ENCODE measurements at regions not wholly inside any gene's neighbourhood (a gene's known extent, or its start where the extent isn't known, plus 50 kb on each side); places are given as distances from the start of the nearest gene placed in this dataset.

DNA sequence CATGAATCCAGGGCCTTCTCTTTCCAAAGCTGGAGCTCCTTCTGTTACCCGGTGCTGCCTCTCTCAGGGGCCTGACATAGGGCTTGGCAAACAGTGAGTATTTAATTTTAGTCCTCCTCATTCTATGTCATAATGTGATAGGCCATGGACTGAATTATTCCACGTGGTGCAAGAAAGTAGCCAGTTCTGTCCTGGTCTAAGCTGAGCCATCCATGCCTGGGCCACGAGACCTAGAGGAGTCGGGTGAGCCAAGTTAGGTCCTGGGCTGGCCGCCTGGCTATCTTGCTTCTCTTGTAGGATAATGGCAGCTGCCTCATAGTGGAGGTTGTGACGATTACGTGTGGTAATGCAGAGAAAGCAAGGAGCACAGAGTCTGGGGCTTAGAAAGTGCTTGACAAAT, 170.6 kb downstream of the FAM43A start:
- H3K9me3 ChIP-seq, result no peaks in the 10 kb centered on the region
- H3K27ac ChIP-seq, result no peak overlapping the region
- no peaks in the 10 kb centered on the region for H3K36me3 ChIP-seq
- no peaks in the 10 kb centered on the region for H3K27me3 ChIP-seq (replicated peaks; ENCODE audit: insufficient read depth)
- TF ChIP-seq, protein P1, sequence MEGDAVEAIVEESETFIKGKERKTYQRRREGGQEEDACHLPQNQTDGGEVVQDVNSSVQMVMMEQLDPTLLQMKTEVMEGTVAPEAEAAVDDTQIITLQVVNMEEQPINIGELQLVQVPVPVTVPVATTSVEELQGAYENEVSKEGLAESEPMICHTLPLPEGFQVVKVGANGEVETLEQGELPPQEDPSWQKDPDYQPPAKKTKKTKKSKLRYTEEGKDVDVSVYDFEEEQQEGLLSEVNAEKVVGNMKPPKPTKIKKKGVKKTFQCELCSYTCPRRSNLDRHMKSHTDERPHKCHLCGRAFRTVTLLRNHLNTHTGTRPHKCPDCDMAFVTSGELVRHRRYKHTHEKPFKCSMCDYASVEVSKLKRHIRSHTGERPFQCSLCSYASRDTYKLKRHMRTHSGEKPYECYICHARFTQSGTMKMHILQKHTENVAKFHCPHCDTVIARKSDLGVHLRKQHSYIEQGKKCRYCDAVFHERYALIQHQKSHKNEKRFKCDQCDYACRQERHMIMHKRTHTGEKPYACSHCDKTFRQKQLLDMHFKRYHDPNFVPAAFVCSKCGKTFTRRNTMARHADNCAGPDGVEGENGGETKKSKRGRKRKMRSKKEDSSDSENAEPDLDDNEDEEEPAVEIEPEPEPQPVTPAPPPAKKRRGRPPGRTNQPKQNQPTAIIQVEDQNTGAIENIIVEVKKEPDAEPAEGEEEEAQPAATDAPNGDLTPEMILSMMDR (IDR thresholded peaks at IDR 0.05), result no peak
- H3K4me1 ChIP-seq (ENCODE audit: control insufficient read depth in 1 of 2, low read depth in 2 of 2), result peaks cover 0 to 5% of the 10 kb centered on the region in 2 donors
- DNase-seq (ENCODE audit: low spot score) (no peak), ATAC-seq (ENCODE audit: insufficient number of reproducible peaks, low FRiP score, low read depth) (no peak)
- H3K4me3 ChIP-seq, result no peak overlapping the region

DNA sequence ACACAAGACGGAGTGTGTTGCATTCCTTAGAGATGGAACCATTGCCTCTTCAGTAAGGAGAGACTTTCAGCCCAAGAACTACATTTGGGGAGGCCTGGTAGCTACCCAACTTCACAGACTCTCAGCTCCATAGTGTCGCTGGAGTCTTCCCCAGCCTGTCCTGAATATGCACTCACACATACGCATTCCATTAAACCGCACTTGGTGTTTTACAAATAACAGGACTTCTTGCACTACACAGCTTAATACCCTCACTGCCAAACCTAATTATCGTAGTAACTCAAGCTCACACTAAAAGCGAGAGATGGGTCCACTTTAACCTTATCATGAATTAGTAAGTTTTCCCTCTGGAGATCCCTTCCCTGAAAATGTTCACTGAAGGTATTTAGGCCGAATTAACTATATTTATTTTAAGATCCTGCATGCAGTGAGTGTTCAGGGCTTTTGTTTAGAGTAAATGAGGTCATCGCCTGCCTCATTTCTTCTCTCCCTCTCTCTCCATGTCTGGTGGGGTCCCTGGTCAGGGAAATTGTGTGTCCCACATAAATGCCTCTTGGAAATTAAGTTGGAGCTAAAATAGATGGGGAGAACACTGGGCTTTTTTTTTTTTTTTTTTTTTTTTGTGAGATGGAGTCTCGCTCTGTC, 171.9 kb downstream of the FAM43A start:
- no peak overlapping the region for H3K27ac ChIP-seq
- no peak for DNase-seq (ENCODE audit: low spot score)
- no peak for ATAC-seq (ENCODE audit: insufficient number of reproducible peaks, low FRiP score, low read depth)
- H3K27me3 ChIP-seq (replicated peaks; ENCODE audit: insufficient read depth), result no peaks in the 10 kb centered on the region
- H3K4me3 ChIP-seq, result no peak overlapping the region
- H3K36me3 ChIP-seq, result no peaks in the 10 kb centered on the region
- H3K4me1 ChIP-seq (ENCODE audit: control insufficient read depth in 1 of 2, low read depth in 2 of 2), result peaks cover 0 to 5% of the 10 kb centered on the region in 2 donors
- TF ChIP-seq, protein P1 (IDR thresholded peaks at IDR 0.05), result no peak
- H3K9me3 ChIP-seq, result no peaks in the 10 kb centered on the region

DNA sequence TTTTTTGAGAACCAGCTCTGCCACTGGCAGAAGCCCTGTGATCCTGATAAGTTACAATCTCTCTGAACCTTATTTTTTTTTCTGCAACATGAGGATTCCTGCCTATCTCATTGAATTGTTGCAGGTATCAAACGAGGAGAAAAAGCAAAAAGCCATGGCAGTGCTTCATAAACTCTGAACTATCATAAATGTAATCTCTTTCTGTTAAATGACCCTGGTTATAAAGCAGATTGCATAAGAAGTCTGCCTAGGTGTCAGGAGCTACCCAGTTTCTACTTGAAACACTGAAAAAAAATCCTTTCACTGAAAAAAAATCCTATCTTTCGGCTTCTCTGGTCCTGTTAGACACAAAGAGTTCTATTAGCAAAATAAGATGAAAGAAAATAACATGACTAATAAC, 172.7 kb downstream of the FAM43A start:
- TF ChIP-seq, protein P1 (IDR thresholded peaks at IDR 0.05), result no peak
- no peak overlapping the region for H3K27ac ChIP-seq
- H3K4me1 ChIP-seq (ENCODE audit: control insufficient read depth in 1 of 2, low read depth in 2 of 2), result peaks cover 0 to 5% of the 10 kb centered on the region in 2 donors
- ATAC-seq (ENCODE audit: insufficient number of reproducible peaks, low FRiP score, low read depth) (no peak), DNase-seq (ENCODE audit: low spot score) (no peak)
- H3K9me3 ChIP-seq, result no peaks in the 10 kb centered on the region
- no peaks in the 10 kb centered on the region for H3K27me3 ChIP-seq (replicated peaks; ENCODE audit: insufficient read depth)
- no peaks in the 10 kb centered on the region for H3K36me3 ChIP-seq
- no peak overlapping the region for H3K4me3 ChIP-seq

DNA sequence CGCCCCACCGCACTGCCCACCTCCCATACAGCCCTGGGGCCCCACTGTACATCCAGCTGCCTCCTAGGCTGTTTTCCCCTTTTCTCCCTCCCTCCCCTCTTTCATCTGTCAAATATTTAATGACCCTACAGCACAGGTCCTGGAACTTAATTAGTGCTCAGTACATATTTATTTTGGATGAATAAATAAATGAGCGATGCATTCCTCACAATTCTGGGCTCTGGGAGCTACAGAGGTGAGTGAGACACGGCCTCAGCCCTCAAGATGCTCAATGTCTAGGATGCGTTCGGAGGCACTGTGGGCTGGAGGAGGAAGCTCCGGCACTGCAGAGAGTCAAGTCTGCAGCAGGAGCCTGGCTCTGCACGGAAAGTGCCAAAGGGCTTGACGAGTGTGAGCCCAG, 175.0 kb downstream of the FAM43A start:
- H3K27ac ChIP-seq, result no peak overlapping the region
- TF ChIP-seq, protein P1 (IDR thresholded peaks at IDR 0.05), result no peak
- H3K36me3 ChIP-seq, result no peaks in the 10 kb centered on the region
- H3K4me1 ChIP-seq (ENCODE audit: control insufficient read depth in 1 of 2, low read depth in 2 of 2), result no peaks in the 10 kb centered on the region
- ATAC-seq (ENCODE audit: insufficient number of reproducible peaks, low FRiP score, low read depth) (no peak), DNase-seq (ENCODE audit: low spot score) (no peak)
- H3K4me3 ChIP-seq, result no peak overlapping the region
- H3K9me3 ChIP-seq, result no peaks in the 10 kb centered on the region
- no peaks in the 10 kb centered on the region for H3K27me3 ChIP-seq (replicated peaks; ENCODE audit: insufficient read depth)

DNA sequence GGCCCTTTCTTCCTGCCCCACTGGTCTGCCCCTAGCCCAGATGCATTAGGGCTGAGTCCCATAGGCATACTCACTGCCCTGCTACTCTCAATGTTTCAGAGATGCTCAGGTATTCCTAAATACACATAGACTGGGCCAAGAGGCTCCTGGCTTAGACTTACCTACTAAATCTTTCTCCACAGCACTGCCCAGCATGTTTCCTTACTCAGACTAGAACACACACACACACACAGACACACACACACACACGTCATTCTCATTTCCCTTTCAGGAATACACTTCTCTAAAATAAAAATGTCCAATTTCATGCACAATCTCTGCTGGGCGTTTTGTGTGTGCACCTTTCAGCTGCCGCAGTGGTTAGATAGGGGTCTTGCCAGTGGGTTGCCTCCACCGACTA, 175.7 kb downstream of the FAM43A start:
- Histone ChIP-seq H3K4me1 (ENCODE audit: control insufficient read depth in 1 of 2, low read depth in 2 of 2) (no peaks in the 10 kb centered on the region), H3K36me3 (no peaks in the 10 kb centered on the region), H3K9me3 (no peaks in the 10 kb centered on the region), H3K4me3 (no peak overlapping the region), H3K27ac (no peak overlapping the region), H3K27me3 (replicated peaks; ENCODE audit: insufficient read depth) (no peaks in the 10 kb centered on the region)
- TF ChIP-seq, protein P1 (IDR thresholded peaks at IDR 0.05), result no peak
- DNase-seq (ENCODE audit: low spot score) (no peak), ATAC-seq (ENCODE audit: insufficient number of reproducible peaks, low FRiP score, low read depth) (no peak)

Data from thoracic aorta (tissue), 2 donors.